GM19372 (cell line): ENCODE measurements at regions not wholly inside any gene's neighbourhood (a gene's known extent, or its start where the extent isn't known, plus 50 kb on each side); places are given as distances from the start of the nearest gene placed in this dataset.
"Not testable (repeated sequence)": the region's sequence is repeated elsewhere in the genome, so short reads cannot be mapped to it uniquely, and the experiment has no call there.

Experiments
- ATAC-seq: cut with Tn5 transposase; IDR thresholded peaks from one replicate; pipeline ENCODE4 v1.9.1; 2021; ENCODE audit warnings: mild to moderate bottlenecking, low read depth, moderate library complexity; ENCODE audit not compliant: unreplicated experiment

DNA sequence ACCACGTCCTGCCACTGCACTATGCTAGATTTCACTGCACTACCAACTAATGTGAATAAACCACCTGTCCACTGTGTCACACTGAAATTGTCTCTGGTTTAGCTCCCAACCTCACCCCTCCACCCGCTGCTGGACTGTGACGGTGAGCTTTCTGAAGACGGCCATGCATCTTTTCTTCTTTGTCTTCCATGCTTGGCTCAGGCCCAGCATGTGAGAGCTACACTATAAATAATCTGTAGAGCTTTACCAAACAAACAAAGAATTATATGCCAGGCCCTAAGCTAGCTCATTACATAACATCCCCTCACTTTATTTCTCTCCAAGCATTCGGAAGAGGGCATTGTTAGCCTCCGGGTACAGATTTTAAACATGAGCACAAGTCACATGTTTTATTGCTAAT lies 633.2 kb downstream of the TNS3 start:
- no peak for ATAC-seq

- no peak for ATAC-seq
These were observed 636.6 kb downstream of the TNS3 start for GRCh38 chr7:46945328-46945727.

- no peak for ATAC-seq
These were observed 637.9 kb downstream of the TNS3 start for GRCh38 chr7:46943996-46944395.

DNA sequence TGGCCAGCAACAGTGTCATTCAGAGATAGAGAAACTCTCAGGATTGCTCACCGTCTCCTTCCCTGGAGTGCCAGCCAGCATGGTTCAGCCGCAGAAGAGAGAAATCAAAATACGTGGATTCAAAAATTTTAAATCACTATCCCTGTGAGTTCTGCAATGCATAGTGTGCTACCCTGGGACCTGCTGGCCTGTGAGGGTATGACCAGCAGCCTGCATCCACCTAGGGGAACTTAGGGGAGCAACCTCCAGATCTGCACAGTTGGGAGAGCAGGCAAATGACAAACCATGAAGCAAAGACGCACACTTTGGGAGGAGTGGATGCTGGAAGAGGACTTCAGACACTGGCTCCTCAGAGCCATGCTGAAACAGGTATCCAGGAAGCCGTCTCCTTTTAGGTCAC lies 639.3 kb downstream of the TNS3 start:
- ATAC-seq: no peak

DNA sequence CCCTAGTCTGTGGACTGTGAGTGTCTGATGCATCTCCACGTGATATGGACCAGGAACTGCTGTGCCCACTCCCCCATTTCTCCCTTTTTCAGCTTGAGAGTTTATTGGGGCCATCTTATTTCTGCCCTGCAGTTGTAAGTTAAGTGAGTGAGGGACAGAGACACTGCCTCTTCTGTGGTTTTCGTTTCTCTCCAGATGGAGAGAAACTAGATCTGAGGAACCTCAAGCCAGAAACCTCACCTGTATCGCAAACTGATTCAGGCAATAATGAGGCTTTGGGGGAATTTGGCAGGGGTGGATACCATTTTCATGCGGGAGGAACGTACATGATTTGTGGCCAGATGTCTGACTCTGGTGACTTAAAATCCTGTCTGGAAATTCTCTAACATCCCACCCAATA lies 641.7 kb downstream of the TNS3 start:
- no peak for ATAC-seq

- no peak for ATAC-seq
These were observed 642.4 kb downstream of the TNS3 start for GRCh38 chr7:46939558-46939957.

- ATAC-seq: no peak
These were observed 642.8 kb downstream of the TNS3 start for GRCh38 chr7:46939089-46939488.

GRCh38 chr7:46937826-46938225 lies 644.1 kb downstream of the TNS3 start:
- no peak for ATAC-seq

DNA sequence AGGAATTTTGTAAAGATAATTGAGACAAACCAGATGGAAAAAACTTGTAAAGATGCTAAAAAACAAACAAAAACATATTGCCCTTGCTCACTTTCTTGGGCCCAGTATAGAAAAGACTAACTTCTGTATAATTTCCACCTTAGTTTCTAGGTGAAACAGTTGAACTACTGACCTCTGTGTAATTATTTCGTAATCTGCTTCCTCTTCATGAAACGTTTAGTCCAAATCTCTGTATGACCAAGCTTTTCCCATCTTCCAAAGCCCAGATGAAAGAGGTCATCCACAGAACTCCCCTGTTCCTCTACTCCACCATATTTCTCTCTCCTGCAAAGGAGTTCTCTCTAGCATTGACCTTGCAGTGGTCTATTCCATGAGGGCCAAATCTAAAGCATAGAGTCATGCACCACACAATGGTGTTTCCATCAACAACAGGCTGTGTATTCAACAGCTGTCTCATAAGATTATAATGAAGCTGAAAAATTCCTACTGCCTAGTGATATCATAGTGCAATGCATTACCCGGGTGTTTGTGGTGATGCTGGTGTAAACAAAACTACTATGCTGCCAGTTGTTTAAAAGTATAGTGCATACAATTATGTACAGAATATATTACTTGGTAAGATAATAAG lies 647.6 kb downstream of the TNS3 start:
- ATAC-seq: no peak

DNA sequence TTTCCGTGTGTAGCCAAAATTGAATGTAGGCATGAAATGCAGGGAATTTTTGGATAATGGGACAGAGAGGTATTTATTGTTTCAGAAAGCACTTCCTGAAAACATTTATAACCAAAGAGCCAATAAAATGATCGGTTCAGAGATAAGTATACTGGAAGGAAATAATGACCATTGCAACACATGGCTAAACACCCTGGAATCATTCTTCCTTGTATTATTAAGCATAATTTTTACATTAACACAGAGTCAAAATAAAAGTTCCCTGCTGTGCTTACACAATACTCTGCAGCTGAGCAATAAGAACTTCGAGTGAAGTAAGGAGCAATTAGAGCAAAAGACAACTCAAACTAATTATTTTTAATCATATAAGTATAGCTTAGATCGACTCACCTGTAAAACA lies 648.3 kb downstream of the TNS3 start:
- no peak for ATAC-seq

DNA sequence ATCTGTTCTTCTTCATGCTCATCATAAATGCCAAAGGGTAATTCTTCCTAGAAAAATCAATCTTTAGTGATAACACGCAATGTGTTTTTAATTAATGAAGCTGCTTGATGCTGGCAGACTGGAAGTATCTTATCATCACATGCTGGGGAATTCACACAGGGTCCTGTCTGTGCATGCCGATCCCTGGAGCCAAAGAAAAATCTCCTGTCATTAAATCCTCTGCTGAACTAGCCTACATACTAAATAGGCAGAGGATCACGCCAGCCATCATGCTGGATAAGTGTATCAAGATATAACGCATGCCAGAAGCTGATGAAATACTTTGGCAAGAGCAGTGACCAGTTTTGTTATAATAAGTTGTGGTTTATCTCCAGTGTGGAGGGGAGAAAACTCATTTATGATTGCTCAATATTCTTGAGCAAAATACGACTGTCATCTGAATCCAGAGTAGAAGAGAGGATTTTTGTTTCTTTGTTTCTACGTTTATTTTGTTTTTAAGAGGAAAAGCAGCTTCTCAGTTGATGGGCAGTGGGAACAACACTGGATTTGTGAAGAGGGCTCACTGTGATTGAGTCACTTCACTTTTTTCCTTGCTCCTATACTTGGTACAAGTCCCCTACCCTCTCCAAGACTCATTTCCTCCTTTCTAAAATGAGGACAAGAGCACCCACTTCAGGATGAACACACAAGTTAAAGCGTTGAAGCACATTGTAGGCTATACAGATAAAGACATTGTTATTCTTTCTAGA lies 649.1 kb downstream of the TNS3 start:
- ATAC-seq: no peak

GRCh38 chr7:46932306-46932675 lies 649.6 kb downstream of the TNS3 start:
- ATAC-seq: no peak

GRCh38 chr7:46930366-46930765 lies 651.5 kb downstream of the TNS3 start:
- ATAC-seq: no peak

DNA sequence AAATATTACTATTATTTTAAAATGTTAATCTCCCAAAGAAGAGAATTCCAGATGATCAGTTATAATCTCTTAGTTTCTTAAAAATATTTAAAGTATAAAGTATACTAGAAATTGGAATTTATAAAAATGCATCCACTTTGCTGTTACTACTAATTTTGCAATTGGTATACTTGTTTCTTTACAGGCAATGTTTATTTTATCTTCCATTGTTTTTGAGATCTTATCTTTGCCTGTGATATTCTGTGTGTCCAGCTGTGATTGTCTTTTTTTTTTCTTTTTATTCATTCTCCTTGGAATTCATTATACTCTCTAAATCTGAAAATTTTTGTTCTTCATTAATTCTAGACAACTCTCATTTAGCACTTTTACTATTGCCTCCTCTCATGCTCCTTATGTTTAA lies 652.6 kb downstream of the TNS3 start:
- ATAC-seq: no peak

DNA sequence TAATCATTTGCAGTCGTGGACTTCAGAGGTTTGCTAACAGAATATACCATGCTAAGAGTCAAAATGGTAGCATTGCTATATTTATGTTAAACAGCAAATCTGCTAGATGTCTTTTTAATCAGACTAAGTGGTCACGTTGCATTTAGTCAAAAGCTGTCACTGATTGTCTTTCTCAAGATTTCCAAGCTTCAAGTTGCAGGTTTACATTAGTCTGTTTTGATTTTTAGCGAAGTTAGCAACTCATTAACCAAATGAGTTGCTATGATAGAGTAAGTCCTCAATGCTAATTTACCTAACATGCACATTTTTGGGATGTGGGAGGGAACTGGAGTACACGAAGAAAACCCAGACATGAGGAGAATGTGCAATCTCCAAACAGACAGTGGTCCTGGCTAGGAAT lies 653.2 kb downstream of the TNS3 start:
- no peak for ATAC-seq

- ATAC-seq: no peak
These were observed 654.6 kb downstream of the TNS3 start for GRCh38 chr7:46927131-46927810.

DNA sequence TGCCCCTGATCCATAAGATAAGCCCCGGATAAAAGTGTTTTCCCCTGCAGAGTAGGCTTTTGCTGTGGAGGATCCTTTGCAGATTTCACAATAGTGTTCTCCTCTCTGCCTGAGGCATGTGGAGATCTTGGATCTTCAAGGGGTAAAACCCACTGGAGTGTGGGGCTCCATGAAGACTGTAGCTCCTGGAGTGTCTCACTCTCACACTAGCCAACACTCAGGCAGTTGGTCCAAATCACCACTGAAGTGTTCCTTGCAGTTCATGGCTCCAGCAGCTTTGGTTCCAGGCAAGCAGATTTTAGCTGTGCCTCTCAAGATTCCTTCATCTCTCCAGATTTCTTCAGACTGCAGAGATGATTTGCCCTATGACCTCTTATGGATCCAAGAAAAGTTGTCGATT lies 665.3 kb downstream of the TNS3 start:
- ATAC-seq: no peak

GRCh38 chr7:46912692-46913091 lies 669.2 kb downstream of the TNS3 start:
- no peak for ATAC-seq

DNA sequence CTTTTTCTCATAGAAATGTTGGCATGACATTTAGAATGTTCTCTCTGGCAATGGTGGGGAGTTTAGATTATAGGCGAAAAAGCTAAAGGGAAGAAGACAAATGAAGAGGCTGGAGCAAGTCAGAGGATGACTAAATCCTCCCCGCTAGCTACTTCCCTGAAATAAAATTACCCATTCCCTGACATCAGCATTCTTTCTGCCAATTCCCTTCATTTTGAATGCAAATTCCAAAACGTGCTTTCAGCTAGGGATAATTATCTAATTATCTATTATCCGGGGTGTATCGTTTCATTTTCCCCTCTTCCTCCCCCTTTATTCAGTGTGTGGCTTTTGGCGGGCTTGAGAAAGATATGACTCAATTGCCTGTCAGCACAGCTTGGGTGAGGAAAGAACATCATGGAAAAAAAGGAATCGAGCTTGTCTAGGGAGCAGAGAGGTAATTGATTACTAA lies 672.3 kb downstream of the TNS3 start:
- no peak for ATAC-seq

GRCh38 chr7:46908770-46909169 lies 673.1 kb downstream of the TNS3 start:
- ATAC-seq: no peak

GRCh38 chr7:46904523-46904922 lies 677.4 kb downstream of the TNS3 start:
- ATAC-seq: not testable (repeated sequence)

DNA sequence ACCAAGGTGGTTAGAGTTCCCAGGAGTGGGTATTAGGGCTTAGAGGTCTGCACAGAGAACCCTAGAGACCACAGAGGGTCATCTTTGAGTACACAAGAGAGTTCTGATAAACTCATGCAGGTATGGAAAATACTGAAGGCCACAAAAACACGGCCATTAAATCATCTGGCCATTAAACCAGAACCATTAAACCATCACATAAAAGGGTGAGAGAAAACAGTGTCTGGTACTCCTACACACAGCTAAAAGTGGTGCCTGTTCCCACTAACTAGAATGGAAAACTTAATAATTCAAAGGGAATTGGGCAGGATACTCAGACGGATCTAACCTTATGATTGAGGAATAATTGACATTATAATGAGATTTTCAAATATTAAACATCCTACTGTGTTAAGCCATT lies 679.4 kb downstream of the TNS3 start:
- ATAC-seq: no peak
